IPS-20b (cell line): ENCODE measurements at regions not wholly inside any gene's neighbourhood (a gene's known extent, or its start where the extent isn't known, plus 50 kb on each side); places are given as distances from the start of the nearest gene placed in this dataset.
"Not testable (repeated sequence)": the region's sequence is repeated elsewhere in the genome, so short reads cannot be mapped to it uniquely, and the experiment has no call there.

Source experiments
- H3K27ac ChIP-seq: one replicate; pipeline ENCODE4 v1.5.1; 2013; ENCODE audit warnings: low read length
- H3K27me3 ChIP-seq: 2 replicates; pipeline ENCODE4 v1.6.1; 2013; ENCODE audit warnings: mild to moderate bottlenecking, low read length, inconsistent platforms; ENCODE audit not compliant: insufficient read depth
- H3K36me3 ChIP-seq: 2 replicates; pipeline ENCODE4 v1.6.1; 2013; ENCODE audit warnings: low read depth, mild to moderate bottlenecking, inconsistent platforms, low read length, moderate library complexity; ENCODE audit not compliant: insufficient read depth
- H3K4me1 ChIP-seq: 2 replicates; pipeline ENCODE4 v1.6.1; 2013; ENCODE audit warnings: mild to moderate bottlenecking, control low read depth, inconsistent platforms, low read length, moderate library complexity; ENCODE audit not compliant: insufficient read depth
- H3K4me3 ChIP-seq: 2 replicates; pipeline ENCODE4 v1.5.1; 2013; ENCODE audit warnings: mild to moderate bottlenecking, low read length, inconsistent platforms
- H3K9ac ChIP-seq: 2 replicates; pipeline ENCODE4 v1.6.1; 2013; ENCODE audit warnings: low read depth, mild to moderate bottlenecking, inconsistent platforms, low read length, moderate library complexity
- H3K9me3 ChIP-seq: 2 replicates; pipeline ENCODE4 v1.6.1; 2013; ENCODE audit warnings: mild to moderate bottlenecking, low read depth, low read length, inconsistent platforms; ENCODE audit not compliant: insufficient read depth

DNA sequence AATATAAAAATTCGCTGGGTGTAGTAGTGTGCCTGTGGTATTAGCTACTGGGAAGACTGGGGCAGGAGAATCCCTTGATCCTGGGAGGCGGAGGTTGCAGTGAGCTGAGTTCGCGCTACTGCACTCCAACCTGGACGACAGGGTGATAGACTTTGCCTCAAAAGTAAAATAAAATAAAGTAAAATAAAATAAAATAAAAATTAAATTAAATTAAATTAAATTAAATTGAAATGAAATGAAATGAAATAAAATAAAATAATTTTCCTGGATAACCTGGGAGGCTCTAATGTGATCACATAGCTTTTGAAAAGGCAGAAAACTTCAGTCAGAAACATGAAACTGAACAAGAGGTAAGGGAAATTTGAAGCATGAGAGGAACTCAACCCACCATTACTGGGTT, 818.4 kb upstream of the ATXN7L3B start:
- H3K27ac ChIP-seq: no peak overlapping the region
- H3K27me3 ChIP-seq: no peaks in the 10 kb centered on the region
- no peaks in the 10 kb centered on the region for H3K4me1 ChIP-seq

GRCh38 chr12:73726881-73727280, 810.8 kb upstream of the ATXN7L3B start:
- Histone ChIP-seq H3K9me3 (no peaks in the 10 kb centered on the region), H3K36me3 (no peaks in the 10 kb centered on the region), H3K27ac (no peak overlapping the region), H3K27me3 (no peaks in the 10 kb centered on the region), H3K4me3 (no peak overlapping the region), H3K9ac (no peak overlapping the region), H3K4me1 (no peaks in the 10 kb centered on the region)

More for the DNA sequence above, 818.4 kb upstream of the ATXN7L3B start:
- Histone ChIP-seq H3K9ac (no peak overlapping the region), H3K36me3 (no peaks in the 10 kb centered on the region), H3K4me3 (no peak overlapping the region), H3K9me3 (no peaks in the 10 kb centered on the region)

GRCh38 chr12:73731658-73732057, 806.0 kb upstream of the ATXN7L3B start:
- H3K4me3 ChIP-seq: no peak overlapping the region
- H3K9ac ChIP-seq: no peak overlapping the region
- H3K27me3 ChIP-seq: no peaks in the 10 kb centered on the region
- no peaks in the 10 kb centered on the region for H3K36me3 ChIP-seq
- no peak overlapping the region for H3K27ac ChIP-seq
- no peaks in the 10 kb centered on the region for H3K9me3 ChIP-seq
- H3K4me1 ChIP-seq: no peaks in the 10 kb centered on the region

GRCh38 chr12:73769337-73769736, 768.3 kb upstream of the ATXN7L3B start:
- no peaks in the 10 kb centered on the region for H3K36me3 ChIP-seq
- H3K27me3 ChIP-seq: no peaks in the 10 kb centered on the region
- H3K9ac ChIP-seq: no peak overlapping the region
- no peak overlapping the region for H3K4me3 ChIP-seq
- H3K27ac ChIP-seq: no peak overlapping the region
- peaks cover 17% of the 10 kb centered on the region; the same call in 1 of the 2 replicates for H3K4me1 ChIP-seq
- H3K9me3 ChIP-seq: peaks cover 14% of the 10 kb centered on the region; the same call in 1 of the 2 replicates

DNA sequence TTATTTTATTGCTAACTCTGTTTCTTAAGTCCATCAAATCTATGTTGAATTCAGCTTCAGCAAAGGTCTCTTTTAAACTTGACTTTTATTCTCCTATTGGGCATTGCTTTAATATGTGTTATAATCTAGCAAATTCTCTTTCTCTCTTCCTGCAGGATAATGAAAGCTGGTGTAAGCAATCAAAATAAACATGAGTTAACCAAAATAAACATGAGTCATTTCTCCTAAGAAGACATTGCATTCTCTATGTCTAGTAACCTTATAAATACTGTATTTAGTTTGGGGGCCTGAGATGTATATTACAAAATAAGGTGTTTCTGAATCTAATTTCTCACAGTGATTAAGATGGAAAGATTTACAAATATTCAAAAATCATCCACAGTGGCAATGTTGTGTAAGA, 739.1 kb upstream of the ATXN7L3B start:
- no peak overlapping the region for H3K9ac ChIP-seq
- no peaks in the 10 kb centered on the region for H3K36me3 ChIP-seq
- H3K9me3 ChIP-seq: peaks cover 26% of the 10 kb centered on the region
- H3K4me3 ChIP-seq: no peak overlapping the region
- no peaks in the 10 kb centered on the region for H3K4me1 ChIP-seq
- H3K27ac ChIP-seq: no peak overlapping the region
- H3K27me3 ChIP-seq: no peaks in the 10 kb centered on the region

GRCh38 chr12:73815072-73815645, 722.5 kb upstream of the ATXN7L3B start:
- H3K4me1 ChIP-seq: 0 out of 2 replicates have a peak, but pooled peaks cover 4% of the 10 kb centered on the region
- no peak overlapping the region for H3K27ac ChIP-seq
- no peak overlapping the region for H3K9ac ChIP-seq
- H3K9me3 ChIP-seq: no peaks in the 10 kb centered on the region
- H3K4me3 ChIP-seq: no peak overlapping the region
- no peaks in the 10 kb centered on the region for H3K27me3 ChIP-seq
- no peaks in the 10 kb centered on the region for H3K36me3 ChIP-seq

- peaks cover 12% of the 10 kb centered on the region; the same call in 1 of the 2 replicates for H3K9me3 ChIP-seq
- no peak overlapping the region for H3K4me3 ChIP-seq
- 0 out of 2 replicates have a peak, but pooled peaks cover 4% of the 10 kb centered on the region for H3K4me1 ChIP-seq
- H3K27me3 ChIP-seq: no peaks in the 10 kb centered on the region
- H3K27ac ChIP-seq: no peak overlapping the region
- no peaks in the 10 kb centered on the region for H3K36me3 ChIP-seq
- no peak overlapping the region for H3K9ac ChIP-seq
These were observed 720.5 kb upstream of the ATXN7L3B start for GRCh38 chr12:73817161-73817560.

GRCh38 chr12:73833746-73834145, 703.9 kb upstream of the ATXN7L3B start:
- H3K9ac ChIP-seq: no peak overlapping the region
- no peaks in the 10 kb centered on the region for H3K4me1 ChIP-seq
- H3K27ac ChIP-seq: no peak overlapping the region
- no peaks in the 10 kb centered on the region for H3K27me3 ChIP-seq
- H3K9me3 ChIP-seq: no peaks in the 10 kb centered on the region
- no peaks in the 10 kb centered on the region for H3K36me3 ChIP-seq
- no peak overlapping the region for H3K4me3 ChIP-seq

- Histone ChIP-seq H3K4me3 (no peak overlapping the region), H3K36me3 (no peaks in the 10 kb centered on the region), H3K4me1 (no peaks in the 10 kb centered on the region), H3K9ac (no peak overlapping the region), H3K27ac (no peak overlapping the region), H3K9me3 (no peaks in the 10 kb centered on the region), H3K27me3 (no peaks in the 10 kb centered on the region)
These were observed 695.7 kb upstream of the ATXN7L3B start for GRCh38 chr12:73841963-73842362.

DNA sequence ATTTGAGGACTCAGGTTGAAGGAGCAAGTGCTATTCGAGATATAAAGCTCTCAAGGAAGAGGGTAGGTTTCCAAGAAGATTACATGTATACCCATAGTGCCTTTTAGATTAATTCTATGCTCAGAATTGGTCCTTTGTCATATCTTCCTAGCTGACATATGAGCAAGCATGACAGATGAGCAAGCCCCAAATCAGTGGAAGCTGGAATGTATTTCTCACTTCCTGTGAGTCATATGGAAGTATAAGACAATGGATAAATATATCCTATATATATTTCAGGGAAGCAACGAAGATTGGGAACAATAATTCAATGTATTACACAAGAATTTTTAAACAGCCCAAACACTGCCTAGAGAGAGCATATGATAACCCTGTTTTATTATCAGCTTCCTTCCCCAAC, 674.1 kb upstream of the ATXN7L3B start:
- no peak overlapping the region for H3K9ac ChIP-seq
- no peak overlapping the region for H3K27ac ChIP-seq
- no peaks in the 10 kb centered on the region for H3K4me1 ChIP-seq
- no peaks in the 10 kb centered on the region for H3K27me3 ChIP-seq
- H3K9me3 ChIP-seq: no peaks in the 10 kb centered on the region
- H3K36me3 ChIP-seq: no peaks in the 10 kb centered on the region
- H3K4me3 ChIP-seq: no peak overlapping the region

DNA sequence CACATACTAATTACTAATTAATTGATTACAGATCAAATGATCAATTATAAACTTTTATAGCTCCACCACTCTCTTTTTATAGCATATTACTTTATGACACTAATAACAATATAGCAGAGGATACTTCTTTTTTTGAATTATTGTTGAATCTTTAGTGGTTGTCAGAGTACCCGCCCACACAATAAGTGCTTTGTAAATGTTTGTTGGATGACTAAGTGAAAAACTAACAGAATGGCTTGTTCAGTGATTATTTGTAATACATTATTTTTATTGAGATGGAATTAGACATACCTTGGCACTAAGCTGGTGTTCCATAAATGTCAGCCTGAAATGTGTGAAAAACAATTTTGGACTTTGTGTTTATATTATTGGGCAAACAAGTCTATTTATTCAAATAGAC, 670.5 kb upstream of the ATXN7L3B start:
- H3K36me3 ChIP-seq: no peaks in the 10 kb centered on the region

DNA sequence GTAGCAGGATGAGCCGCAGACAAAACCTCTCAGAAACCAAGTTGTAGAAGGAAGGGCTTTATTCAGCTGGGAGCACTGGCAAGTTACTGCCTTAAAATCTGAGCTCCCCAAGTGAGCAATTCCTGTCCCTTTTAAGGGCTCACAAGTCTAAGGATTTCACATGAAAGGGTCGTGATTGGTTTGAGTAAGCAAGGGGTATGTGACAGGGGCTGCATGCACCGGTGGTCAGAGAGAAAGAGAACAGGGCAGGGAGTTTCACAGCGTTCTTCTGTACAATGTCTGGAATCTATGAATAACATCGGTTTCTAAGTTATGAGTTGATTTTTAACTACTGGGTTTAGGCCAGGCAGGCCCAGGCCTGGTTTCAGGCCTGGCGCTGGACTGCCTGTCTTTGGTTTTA, 660.3 kb upstream of the ATXN7L3B start:
- H3K27me3 ChIP-seq, H3K36me3 ChIP-seq, H3K9ac ChIP-seq, H3K9me3 ChIP-seq, H3K4me3 ChIP-seq, H3K27ac ChIP-seq, H3K4me1 ChIP-seq: not testable (repeated sequence)

More for the DNA sequence above, 670.5 kb upstream of the ATXN7L3B start:
- Histone ChIP-seq H3K9me3 (no peaks in the 10 kb centered on the region), H3K4me1 (no peaks in the 10 kb centered on the region), H3K9ac (no peak overlapping the region), H3K4me3 (no peak overlapping the region), H3K27ac (no peak overlapping the region), H3K27me3 (no peaks in the 10 kb centered on the region)
